GM12872 (cell line): ENCODE measurements at regions not wholly inside any gene's neighbourhood (a gene's known extent, or its start where the extent isn't known, plus 50 kb on each side); places are given as distances from the start of the nearest gene placed in this dataset.

Experiments used
- TF ChIP-seq, protein P1 (sequence below): IDR thresholded peaks from 3 replicates; pipeline ENCODE4 v1.5.1; 2011; ENCODE audit warnings: low read depth, mild to moderate bottlenecking, low read length, moderate library complexity; ENCODE audit not compliant: insufficient read depth

DNA sequence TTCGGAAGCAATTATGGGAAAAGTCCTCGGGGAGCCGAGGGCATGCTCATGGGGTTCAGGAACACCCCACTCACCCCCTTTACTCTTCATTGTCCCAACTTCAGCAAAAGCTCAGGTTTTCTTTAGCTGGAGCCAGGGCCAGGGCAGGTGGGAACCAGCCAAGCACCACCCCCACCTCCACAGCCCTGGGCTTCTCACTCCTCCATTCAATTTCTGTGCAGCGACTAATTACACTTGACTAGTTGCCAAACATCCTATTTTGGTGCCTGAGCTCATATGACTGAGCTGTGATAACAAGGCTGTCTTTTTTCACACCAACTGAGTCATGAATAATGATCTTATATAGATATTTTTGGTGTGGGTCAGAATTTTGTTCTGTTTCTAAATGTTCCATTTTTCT lies 257.2 kb upstream of the AJAP1 start:
- TF ChIP-seq, protein P1, sequence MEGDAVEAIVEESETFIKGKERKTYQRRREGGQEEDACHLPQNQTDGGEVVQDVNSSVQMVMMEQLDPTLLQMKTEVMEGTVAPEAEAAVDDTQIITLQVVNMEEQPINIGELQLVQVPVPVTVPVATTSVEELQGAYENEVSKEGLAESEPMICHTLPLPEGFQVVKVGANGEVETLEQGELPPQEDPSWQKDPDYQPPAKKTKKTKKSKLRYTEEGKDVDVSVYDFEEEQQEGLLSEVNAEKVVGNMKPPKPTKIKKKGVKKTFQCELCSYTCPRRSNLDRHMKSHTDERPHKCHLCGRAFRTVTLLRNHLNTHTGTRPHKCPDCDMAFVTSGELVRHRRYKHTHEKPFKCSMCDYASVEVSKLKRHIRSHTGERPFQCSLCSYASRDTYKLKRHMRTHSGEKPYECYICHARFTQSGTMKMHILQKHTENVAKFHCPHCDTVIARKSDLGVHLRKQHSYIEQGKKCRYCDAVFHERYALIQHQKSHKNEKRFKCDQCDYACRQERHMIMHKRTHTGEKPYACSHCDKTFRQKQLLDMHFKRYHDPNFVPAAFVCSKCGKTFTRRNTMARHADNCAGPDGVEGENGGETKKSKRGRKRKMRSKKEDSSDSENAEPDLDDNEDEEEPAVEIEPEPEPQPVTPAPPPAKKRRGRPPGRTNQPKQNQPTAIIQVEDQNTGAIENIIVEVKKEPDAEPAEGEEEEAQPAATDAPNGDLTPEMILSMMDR, result no peak

- TF ChIP-seq, protein P1, result no peak
Observed at GRCh38 chr1:4402032-4402431, 252.4 kb upstream of the AJAP1 start.

DNA sequence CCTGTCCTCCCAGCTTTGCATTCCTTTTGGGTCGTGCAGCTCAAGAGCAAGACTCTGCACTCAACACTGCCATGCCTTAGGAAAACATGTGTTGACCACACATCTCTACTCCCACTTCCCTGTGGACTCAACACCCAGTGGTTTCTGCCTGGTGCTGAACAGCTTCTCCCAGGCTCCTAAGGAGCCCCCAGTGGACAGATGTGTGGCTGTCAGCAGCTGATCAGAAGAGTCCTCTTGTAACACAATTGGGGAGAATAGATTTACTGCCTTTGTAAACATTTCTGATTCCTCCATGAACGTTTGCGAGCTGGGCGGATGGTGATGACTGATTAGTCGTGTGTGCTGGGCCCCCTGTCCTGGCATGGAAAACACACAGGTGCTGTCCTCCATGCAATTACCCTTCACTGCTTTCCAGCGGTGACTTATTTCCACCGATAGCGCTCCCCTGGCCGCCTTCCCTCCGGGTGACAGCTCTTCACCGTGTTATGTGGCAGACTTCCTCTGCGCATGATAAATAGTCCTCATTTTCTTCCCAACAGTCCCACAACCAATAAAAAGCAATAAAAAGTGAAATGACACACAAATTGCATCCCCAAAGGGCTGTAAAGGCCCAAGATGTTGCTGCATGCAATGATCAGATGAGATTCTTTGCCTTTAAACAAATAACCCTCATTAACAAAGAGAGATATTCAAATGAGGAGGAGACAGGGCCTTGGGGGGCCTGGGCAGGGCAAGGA lies 249.4 kb upstream of the AJAP1 start:
- TF ChIP-seq, protein P1, result no peak

GRCh38 chr1:4407851-4408250 lies 246.6 kb upstream of the AJAP1 start:
- TF ChIP-seq, protein P1, result no peak

DNA sequence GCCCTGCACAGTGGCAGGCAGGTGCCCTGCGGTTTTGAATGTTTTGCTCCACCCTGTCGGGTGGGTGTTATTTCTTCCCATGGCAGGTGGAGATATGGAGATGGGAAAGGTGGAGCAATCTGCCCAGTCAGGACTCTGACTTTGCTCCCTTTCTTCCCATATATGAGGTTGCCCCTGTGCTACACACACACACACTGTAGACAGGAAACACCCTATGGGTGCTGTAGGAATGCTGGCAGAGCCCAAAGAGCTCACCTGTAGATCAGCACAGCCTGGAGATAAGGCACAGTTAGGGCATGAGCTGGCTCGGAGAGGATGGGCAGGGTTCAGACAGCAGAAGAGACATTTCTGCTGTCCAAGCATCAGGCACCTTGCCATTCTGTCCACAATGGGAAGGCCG lies 246.0 kb upstream of the AJAP1 start:
- TF ChIP-seq, protein P1, result no peak

DNA sequence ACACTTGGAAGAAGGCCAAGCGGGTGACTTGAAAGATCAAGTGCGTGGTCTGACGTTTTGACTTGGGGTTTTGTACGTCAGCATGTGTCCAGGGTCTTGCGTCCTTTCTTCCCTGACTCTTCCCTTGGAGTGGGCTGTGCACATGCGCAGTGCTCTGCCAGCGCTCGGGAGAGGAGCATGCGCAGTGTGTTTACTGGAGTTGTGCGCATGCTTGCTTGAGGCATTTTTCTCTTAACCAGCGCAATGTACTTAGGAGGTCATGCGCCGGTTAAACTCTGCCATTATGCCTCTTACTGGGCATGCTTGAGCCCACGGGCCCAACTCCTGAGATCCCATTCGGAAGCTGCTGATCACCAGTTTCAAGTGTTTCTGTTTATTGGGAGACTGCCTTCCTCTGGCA lies 242.5 kb upstream of the AJAP1 start:
- TF ChIP-seq, protein P1, result no peak

DNA sequence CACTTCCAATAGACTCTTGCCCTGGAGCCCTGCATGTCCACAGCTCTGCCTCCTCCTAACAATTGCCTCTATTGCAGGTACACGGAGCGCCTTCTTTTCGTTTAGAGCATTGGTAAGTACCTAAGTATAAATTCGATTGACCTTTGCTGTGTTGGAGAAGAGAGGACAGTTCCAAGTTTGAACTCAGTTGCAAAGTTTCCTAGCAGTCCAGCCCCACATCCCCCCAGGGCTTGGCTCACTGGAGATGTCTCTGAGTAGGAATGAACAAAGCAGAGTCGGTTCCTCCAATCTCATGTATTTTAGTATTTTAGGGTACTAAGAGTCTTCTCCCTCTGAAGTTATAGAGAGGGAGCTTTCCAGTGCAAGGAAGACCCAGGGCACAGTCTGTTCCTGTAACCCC lies 238.9 kb upstream of the AJAP1 start:
- TF ChIP-seq, protein P1, result no peak

- TF ChIP-seq, protein P1, result no peak
Observed at GRCh38 chr1:4416189-4416588, 238.2 kb upstream of the AJAP1 start.
